ENCODE measurements at regions not wholly inside any gene's neighbourhood (a gene's known extent, or its start where the extent isn't known, plus 50 kb on each side); places are given as distances from the start of the nearest gene placed in this dataset.
"Not testable (repeated sequence)": the region's sequence is repeated elsewhere in the genome, so short reads cannot be mapped to it uniquely, and the experiment has no call there.

DNA sequence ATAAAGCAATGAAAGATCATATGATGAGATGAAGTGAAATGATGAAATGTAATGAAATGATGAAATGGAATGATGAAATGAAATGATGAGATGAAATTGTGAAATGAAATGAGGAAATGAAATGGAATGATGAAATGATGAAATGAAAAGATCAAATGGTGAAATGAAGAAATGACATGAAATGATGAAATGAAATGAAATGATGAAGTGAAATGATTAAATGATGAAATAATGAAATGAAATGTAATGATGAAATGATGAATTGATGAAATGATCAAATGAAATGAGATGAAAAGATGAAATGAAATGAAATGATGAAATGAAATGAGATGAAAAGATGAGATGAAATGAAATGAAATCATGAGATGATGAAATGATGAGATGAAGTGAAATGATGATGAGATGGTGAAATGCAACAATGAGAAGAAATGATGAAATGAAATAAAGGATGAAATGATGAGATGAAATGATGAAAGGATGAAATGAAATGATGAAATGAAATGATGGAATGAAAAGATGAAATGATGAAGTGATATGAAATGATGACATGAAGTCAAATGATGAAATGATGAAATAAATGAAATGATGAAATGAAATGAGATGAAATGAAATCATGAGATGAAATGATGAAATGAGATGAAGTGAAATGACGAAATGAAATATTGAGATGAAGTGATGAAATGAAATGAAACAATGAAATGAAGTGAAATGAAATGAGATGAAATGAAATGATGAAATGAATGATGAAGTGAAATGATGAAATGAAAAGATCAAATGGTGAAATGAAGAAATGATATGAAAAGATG is 130.5 kb upstream of the TP53TG3C start:
- H3K4me1 ChIP-seq (ENCODE audit: insufficient read depth, low read length); H3K27ac Mint-ChIP-seq; H3K4me3 ChIP-seq (ENCODE audit: low read length); H3K4me3 Mint-ChIP-seq; H3K27ac ChIP-seq (ENCODE audit: low read depth, low read length); H3K36me3 Mint-ChIP-seq; H3K27me3 ChIP-seq (ENCODE audit: insufficient read depth, low read length, poor library complexity, severe bottlenecking); H3K4me1 Mint-ChIP-seq; DNase-seq; H3K27me3 Mint-ChIP-seq; CTCF ChIA-PET; H3K36me3 ChIP-seq (ENCODE audit: insufficient read depth, low read length); POLR2A ChIA-PET; H3K9me3 ChIP-seq (ENCODE audit: low read length); H3K9me3 Mint-ChIP-seq: not testable (repeated sequence)

- DNase-seq; H3K4me3 Mint-ChIP-seq; H3K4me1 Mint-ChIP-seq; H3K9me3 ChIP-seq (ENCODE audit: low read length); H3K4me3 ChIP-seq (ENCODE audit: low read length); H3K27ac Mint-ChIP-seq; H3K36me3 ChIP-seq (ENCODE audit: insufficient read depth, low read length); CTCF ChIA-PET; H3K36me3 Mint-ChIP-seq; H3K9me3 Mint-ChIP-seq; POLR2A ChIA-PET; H3K27me3 ChIP-seq (ENCODE audit: insufficient read depth, low read length, poor library complexity, severe bottlenecking); H3K27me3 Mint-ChIP-seq; H3K4me1 ChIP-seq (ENCODE audit: insufficient read depth, low read length); H3K27ac ChIP-seq (ENCODE audit: low read depth, low read length): not testable (repeated sequence)
These were observed 129.5 kb upstream of the TP53TG3C start for GRCh38 chr16:33064454-33065073.

Measured in CD8-positive, alpha-beta memory T cell (primary cell).